ENCODE measurements at regions not wholly inside any gene's neighbourhood (a gene's known extent, or its start where the extent isn't known, plus 50 kb on each side); places are given as distances from the start of the nearest gene placed in this dataset.

- intact Hi-C loops (cut with DNase I; ENCODE audit: low total_unique reads) (no loop called here), in situ Hi-C loops (cut with MboI; ENCODE audit: low pct_ligation_motif_present in 1 of 4, low pct_unique_long_range_greater_than_20kb in 1 of 4, low sequenced_read_pairs in 3 of 4) (no loop called here)
- Histone ChIP-seq H3K4me1 (peaks cover 0 to 15% (median 2%) of the 10 kb centered on the region in 4 donors), H3K4me3 (no peak overlapping the region), H3K36me3 (no peaks in the 10 kb centered on the region), H3K27me3 (no peaks in the 10 kb centered on the region), H3K9me3 (no peaks in the 10 kb centered on the region), H3K27ac (no peak overlapping the region)
- 86 to 100% methylated on average over 3 of the region's 3 CpGs for WGBS, 2 donors (ENCODE audit: low coverage in 1 of 2)
- no peak for TF ChIP-seq EP300 (IDR thresholded peaks at IDR 0.05; ENCODE audit: low read depth)
- no peak for TF ChIP-seq POLR2A (IDR thresholded peaks at IDR 0.05)
- no peak for TF ChIP-seq CTCF (IDR thresholded peaks at IDR 0.05)
- no peak for TF ChIP-seq POLR2AphosphoS5 (IDR thresholded peaks at IDR 0.05)
- no peak for DNase-seq
Measured at GRCh38 chr5:126271141-126271540, 152.1 kb upstream of the GRAMD2B start.

- in situ Hi-C loops (cut with MboI; ENCODE audit: low pct_ligation_motif_present in 1 of 4, low pct_unique_long_range_greater_than_20kb in 1 of 4, low sequenced_read_pairs in 3 of 4), result no loop called here
- no peak for DNase-seq
- Histone ChIP-seq H3K9me3 (no peaks in the 10 kb centered on the region), H3K4me1 (peaks cover 0 to 2% (median under 1%) of the 10 kb centered on the region in 4 donors), H3K27me3 (no peaks in the 10 kb centered on the region), H3K27ac (no peak overlapping the region), H3K36me3 (no peaks in the 10 kb centered on the region), H3K4me3 (no peak overlapping the region)
- TF ChIP-seq EP300 (IDR thresholded peaks at IDR 0.05; ENCODE audit: low read depth) (no peak), POLR2AphosphoS5 (IDR thresholded peaks at IDR 0.05) (no peak), CTCF (IDR thresholded peaks at IDR 0.05) (no peak), POLR2A (IDR thresholded peaks at IDR 0.05) (no peak)
- intact Hi-C loops (cut with DNase I; ENCODE audit: low total_unique reads), result no loop called here
- 67 to 74% methylated on average over 2 of the region's 2 CpGs for WGBS, 2 donors (ENCODE audit: low coverage in 1 of 2)
Measured at GRCh38 chr5:126274076-126274762, 149.0 kb upstream of the GRAMD2B start.

GRCh38 chr5:126274763-126275125 is 148.5 kb upstream of the GRAMD2B start:
- Histone ChIP-seq H3K4me1 (no peaks in the 10 kb centered on the region), H3K9me3 (no peaks in the 10 kb centered on the region), H3K4me3 (no peak overlapping the region), H3K27me3 (no peaks in the 10 kb centered on the region), H3K27ac (no peak overlapping the region), H3K36me3 (no peaks in the 10 kb centered on the region)
- in situ Hi-C loops (cut with MboI; ENCODE audit: low pct_ligation_motif_present in 1 of 4, low pct_unique_long_range_greater_than_20kb in 1 of 4, low sequenced_read_pairs in 3 of 4) (no loop called here), intact Hi-C loops (cut with DNase I; ENCODE audit: low total_unique reads) (no loop called here)
- WGBS, 2 donors (ENCODE audit: low coverage in 1 of 2), result 62 to 86% methylated on average over 3 of the region's 3 CpGs
- no peak for TF ChIP-seq POLR2AphosphoS5 (IDR thresholded peaks at IDR 0.05)
- no peak for TF ChIP-seq CTCF (IDR thresholded peaks at IDR 0.05)
- no peak for TF ChIP-seq POLR2A (IDR thresholded peaks at IDR 0.05)
- no peak for TF ChIP-seq EP300 (IDR thresholded peaks at IDR 0.05; ENCODE audit: low read depth)
- DNase-seq, result no peak

- no peak for DNase-seq
- TF ChIP-seq CTCF (IDR thresholded peaks at IDR 0.05), result no peak
- H3K36me3 ChIP-seq, result no peaks in the 10 kb centered on the region
- H3K9me3 ChIP-seq, result no peaks in the 10 kb centered on the region
- H3K4me1 ChIP-seq, result no peaks in the 10 kb centered on the region
- no peak overlapping the region for H3K27ac ChIP-seq
- intact Hi-C loops (cut with DNase I; ENCODE audit: low total_unique reads) (no loop called here), in situ Hi-C loops (cut with MboI; ENCODE audit: low pct_ligation_motif_present in 1 of 4, low pct_unique_long_range_greater_than_20kb in 1 of 4, low sequenced_read_pairs in 3 of 4) (no loop called here)
- no peak overlapping the region for H3K4me3 ChIP-seq
- no peaks in the 10 kb centered on the region for H3K27me3 ChIP-seq
Measured at GRCh38 chr5:126277762-126278161, 145.4 kb upstream of the GRAMD2B start.
